ENCODE measurements at regions not wholly inside any gene's neighbourhood (a gene's known extent, or its start where the extent isn't known, plus 50 kb on each side); places are given as distances from the start of the nearest gene placed in this dataset.
"Not testable (repeated sequence)": the region's sequence is repeated elsewhere in the genome, so short reads cannot be mapped to it uniquely, and the experiment has no call there.

DNA sequence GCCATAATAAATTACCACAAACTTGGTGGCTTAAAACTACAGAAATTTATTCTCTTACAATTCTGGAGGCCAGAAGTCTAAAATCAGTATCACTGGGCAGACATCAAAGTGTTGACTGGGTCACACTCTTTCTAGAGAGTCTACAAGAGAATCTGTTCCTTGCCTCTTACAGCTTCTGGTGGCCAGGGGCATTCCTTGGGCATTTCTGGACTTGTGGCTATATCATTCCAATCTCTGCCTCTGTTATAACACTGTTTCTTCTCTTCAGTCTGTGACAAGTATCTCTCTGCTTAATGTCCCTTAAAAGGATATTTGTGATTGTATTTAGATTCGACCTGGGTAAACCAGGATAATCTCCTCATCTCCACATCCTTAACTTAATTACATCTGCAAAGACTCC is 207.3 kb upstream of the DCAF8L1 start:
- DNase-seq, result no peak

DNA sequence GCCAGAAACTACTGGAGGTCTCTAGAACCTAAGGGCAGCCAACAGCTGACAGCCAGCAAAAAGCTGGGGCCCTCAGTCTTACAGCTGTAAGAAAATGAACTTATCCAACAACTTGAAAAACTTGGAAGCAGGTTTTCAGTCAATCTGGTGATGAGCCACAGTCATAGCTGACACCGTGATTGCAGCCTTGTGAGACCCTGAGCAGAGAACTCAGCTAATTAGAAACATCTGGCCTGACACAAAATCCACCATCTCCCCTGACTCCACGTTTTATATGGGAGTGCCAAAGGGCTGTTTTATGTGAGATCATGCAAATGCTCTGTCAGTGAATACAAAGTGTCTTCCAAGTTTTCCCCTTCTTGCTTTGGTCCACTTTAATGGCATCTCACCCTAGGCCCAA is 198.8 kb upstream of the DCAF8L1 start:
- DNase-seq, result no peak

DNA sequence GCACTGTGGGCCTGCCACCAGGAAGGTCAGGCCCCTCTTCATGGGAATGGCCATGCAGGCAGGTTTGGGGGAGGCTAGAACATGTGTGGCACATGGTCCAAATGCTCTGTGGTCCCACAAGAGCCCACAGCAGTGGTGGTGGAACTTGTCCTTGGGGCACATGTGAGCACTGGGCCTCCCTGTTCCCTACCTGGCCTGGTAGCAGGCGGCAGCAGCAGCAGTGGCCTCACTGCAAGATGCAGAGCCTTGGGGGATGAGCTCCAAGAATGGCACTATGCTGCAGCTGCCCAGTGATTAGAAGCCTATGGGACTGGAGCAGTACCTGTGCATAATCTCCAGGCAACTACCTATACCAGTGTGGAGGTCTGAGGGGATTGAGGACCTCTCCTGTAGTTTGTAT is 197.0 kb upstream of the DCAF8L1 start:
- no peak for DNase-seq

DNA sequence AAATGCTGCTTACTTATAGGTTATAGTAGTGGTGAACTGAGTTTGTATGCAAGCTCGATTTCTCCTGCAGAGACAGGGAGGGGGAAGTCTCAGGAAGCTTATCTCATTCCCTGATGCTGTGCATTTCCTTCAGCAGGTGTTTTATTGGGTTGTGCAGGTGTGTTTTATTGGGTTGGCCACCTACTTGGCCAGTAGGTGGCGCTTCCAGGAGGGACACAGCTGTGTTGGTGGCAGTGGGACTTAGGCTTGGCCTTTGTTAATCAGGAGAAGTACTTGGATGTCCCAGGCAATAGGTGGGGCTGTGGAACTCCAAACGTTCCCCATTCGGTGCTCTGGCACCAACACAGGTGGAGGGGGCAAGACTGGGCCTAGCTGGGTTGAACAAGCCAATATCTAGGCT is 196.0 kb upstream of the DCAF8L1 start:
- no peak for DNase-seq

DNA sequence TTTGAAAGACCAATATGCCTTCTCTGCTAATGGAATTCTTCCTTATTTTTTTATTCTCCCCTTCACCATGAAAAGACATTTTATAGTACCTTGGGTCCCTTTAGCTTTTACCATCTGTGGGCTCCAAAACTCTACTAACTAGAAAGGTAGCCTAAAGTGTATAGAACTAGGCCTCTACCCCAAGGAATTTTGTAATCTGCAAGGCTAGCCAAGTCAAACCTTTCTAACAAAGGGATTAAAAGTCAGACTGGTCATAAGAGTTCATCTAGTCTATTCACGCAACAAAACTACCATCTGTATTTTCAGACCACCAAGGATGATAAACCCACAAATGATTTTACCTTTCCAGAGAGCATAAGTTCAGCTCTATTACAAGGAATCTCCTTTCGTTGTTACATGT is 189.5 kb upstream of the DCAF8L1 start:
- DNase-seq, result no peak

DNA sequence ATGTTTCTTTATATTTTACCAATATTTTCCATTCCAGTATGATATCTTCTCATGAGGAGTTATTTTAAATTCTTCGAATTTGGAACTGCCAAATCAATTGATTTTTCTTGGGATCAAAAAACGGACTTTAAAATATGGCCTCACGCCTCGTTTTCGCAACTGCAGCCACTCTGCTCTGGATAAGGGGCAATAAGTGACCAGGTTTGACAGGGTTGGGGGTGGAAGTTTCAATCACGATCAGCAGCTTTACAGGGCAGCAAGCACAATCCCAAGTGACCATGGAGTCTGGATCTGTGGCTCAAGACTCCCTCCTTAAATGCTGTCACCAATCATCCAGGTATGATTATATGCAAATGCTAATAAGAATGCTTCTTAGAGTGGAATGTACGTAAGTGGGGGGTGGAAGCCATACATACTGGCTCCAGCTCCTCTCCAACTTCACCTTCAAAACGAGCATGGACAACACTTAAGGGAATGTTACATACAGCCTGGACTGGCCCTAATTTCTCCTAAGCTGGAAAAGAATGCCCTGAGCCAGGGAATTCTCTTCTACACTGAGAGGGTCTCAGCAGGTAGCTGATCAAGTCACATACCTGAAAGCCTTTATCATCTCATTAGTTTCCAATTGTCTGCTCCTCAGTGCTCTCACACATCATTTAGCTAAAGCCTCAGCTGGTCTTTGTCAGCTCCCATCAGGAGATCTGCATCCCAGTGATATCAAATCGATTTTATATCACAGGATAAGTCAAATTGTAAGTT is 176.9 kb upstream of the DCAF8L1 start:
- no peak for DNase-seq

DNA sequence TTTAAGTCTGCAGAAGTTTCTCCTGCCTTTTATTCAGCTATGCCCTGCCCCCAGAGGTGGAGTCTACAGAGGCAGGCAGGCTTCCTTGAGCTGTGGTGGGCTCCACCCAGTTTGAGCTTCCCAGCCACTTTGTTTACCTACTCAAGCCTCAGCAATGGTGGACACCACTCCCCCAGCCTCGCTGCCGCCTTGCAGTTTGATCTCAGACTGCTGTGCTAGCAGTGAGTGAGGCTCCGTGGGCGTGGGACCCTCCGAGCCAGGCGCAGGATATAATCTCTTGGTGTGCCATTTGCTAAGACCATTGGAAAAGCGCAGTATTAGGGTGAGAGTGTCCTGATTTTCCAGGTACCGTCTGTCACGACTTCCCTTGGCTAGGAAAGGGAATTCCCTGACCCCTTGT is 171.0 kb upstream of the DCAF8L1 start:
- not testable (repeated sequence) for DNase-seq

DNA sequence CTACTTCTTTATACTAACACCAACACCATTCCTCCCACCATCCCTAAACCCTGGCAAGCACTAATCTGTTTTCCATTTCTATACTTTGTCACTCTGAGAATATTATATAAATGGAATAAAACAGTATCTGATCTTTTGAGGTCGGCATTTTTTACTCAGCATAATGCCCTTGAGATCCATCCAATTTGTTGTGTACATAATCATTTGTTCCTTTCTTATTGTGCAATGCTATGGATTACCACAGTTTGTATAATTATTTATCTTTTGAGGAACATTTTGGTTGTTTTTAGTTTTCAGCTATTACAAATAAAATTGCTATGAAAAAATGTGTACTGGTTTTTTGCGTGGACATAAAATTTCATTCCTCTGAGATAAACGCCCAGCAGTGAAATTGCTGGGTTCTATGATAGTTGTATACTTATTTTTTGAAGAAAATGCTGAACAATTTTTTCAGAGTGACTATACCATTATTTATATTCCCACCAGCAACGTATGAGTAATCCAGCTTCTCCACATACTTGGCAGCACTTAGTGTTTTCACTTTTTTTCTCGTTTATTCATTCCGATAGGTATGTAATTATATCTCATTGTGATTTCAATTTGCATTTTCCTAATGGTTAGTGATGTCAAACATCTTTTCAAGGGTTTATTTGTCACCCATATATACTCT is 154.3 kb upstream of the DCAF8L1 start:
- no peak for DNase-seq

DNA sequence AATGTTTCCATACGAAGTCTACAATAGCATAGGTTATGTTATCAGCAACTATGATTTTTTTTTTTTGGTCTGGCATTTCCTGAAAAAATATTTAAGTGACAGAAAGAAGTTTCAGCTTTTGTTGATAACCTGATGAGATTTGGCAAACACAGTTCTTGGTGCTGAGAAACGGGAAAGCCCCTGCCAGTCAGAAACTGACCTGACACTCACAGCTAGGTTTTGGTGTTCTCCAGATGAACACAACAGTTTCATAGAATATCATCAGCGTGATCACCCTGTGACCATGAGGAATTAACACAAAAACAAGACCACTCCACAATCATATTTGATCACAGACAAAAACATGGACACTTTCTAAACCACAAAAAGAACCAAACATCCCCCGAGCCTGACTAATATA is 152.5 kb upstream of the DCAF8L1 start:
- no peak for DNase-seq

DNA sequence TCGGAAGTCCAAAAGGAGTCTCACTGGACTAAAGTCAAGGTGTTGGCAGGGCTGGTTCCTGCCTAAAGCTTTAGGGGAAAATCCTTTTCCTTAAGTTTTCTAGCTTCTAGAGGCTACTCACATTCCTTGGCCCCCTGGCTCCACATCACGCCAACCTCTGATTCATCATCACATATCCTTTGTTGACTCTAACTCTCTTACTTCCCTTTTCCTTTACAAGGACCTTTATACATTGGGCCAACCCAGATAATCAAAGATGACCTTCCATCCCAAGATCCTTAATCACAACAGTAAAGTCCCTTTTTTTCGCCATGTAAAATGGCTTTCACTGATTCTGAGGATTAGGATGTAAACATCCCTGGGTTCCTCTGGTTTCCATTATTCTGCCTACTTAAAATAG is 146.4 kb upstream of the DCAF8L1 start:
- no peak for DNase-seq

DNA sequence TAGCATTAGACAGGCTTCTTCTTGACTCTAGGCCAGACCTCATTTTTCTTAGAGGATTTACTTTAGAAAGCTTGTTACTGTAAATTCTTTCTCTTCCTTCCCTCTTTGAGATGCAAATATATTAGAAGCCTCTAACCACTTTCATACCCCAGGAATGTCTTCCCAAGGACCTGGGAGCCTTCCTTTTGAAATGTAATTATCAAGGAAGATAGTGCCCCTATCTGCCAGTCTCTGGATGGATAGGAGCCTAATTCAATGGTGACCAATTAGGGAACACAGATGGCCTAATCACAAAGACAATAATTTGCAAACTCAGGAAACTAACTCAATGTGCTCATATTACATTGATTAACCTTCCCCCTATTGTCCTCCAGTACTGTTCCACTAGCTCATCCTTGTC is 145.6 kb upstream of the DCAF8L1 start:
- DNase-seq, result no peak

DNA sequence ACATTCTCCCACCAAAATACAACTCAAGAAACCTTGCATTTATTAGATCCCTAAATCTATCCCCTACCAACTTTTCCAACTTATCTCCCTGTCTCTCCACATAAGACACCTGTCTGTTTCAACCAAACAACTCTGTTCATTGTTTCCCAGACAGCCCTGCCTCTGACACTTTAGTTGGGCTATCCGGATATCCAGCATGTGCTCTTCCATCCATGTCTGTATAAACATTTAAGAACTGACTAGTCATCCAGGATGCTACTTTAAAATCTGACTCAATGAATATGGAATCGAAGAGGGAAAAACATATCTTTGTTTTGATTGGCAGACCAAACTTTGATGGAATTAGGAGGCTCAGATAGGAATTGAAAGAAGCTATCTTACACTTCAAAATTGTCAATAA is 143.2 kb upstream of the DCAF8L1 start:
- DNase-seq, result no peak

DNA sequence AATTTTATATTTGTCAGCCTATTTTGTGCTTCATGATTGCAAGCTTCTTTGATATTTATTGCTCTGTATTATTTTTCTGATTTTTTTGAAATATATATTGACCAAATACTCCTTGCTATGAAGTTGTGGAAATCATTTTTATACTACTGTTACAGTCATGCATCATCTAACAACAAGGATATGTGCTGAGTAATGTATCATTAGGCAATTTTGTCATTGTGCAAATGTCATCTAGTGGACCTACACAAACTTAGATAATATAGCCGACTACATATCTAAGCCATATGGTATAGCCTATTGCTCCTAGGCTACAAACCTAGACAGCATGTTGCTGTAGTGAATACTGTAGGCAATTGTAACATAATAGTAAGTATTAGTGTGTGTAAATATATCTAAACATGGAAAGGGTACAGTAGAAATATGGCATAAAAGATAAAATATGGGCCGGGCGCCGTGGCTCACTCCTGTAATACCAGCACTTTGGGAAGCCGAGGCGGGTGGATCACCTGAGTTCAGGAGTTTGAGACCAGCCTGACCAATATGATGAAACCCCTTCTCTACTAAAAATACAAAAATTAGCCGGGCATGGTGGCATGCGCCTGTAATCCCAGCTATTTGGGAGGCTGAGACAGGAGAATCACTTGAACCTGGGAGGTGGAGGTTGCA is 139.5 kb upstream of the DCAF8L1 start:
- not testable (repeated sequence) for DNase-seq

DNA sequence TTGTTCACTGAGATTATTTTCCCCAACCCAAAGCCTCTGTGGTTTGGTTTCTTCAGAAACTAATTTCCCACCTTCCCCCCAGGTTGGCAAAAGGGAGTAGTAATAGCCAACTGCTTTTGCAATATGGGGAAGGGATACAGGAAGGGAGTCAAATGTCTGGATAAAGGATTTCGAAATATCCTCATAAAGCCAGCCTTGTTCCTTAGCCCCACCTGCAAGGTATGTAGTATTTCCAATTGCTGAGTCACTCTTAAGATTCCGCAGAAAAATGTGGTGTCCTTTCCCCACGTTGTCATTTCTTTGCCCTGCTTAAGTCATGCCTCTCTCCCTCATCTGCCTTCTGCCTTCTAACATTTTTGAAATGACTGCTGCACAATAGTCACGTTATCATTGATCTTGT is 138.8 kb upstream of the DCAF8L1 start:
- DNase-seq, result no peak

DNA sequence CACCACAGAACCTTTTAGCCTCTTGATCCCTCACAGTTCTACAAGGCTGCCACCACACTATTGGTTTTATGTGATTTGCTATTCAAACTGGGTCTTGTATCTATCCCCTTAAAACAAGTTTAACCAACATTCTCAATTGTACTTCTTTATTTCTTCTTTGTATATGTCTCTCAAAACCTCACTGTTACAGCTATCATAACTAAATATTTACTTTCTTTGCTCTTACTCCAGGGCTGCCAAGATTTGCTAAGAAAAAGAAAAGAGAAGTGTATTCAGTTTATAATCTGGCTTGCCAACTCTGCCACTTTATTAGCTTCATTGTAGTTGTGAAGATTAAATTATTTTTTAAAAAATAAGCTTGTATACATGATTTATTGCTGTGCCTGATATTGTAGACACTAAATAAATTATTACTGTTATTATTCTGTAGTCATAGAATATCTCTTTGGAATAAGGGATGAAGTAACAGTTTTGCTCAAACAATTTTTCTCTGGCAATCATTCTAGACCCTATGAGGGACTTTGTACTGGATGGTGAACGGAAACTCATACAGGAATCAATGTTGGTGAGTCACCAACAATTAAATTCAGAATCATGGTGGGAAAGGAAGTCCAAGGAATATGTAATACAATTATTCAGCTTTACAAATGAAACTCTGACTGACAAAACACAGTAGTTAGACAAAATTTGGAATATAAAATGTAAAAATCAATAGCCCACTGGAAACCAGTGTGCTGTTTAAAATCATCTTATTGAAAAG is 127.1 kb upstream of the DCAF8L1 start:
- no peak for DNase-seq

DNA sequence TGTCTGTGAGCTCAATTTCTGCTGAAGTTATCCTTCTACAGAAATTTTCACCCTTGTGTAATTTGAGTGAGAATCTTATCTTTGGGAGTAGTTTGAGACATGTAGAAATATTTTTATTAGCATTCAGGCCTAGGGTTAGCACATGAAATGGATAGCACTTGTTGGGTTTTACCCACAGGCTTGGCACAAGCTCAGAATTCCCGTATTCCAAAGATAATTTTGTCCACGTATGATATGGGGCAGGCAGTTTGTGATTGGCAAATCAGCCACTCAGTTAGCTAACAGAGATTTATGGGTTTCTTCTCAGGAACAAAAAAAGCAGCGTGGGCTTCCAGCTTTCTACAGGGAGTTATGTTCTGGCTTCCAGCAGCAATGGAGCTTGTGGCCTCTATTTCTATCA is 117.9 kb upstream of the DCAF8L1 start:
- no peak for DNase-seq

DNA sequence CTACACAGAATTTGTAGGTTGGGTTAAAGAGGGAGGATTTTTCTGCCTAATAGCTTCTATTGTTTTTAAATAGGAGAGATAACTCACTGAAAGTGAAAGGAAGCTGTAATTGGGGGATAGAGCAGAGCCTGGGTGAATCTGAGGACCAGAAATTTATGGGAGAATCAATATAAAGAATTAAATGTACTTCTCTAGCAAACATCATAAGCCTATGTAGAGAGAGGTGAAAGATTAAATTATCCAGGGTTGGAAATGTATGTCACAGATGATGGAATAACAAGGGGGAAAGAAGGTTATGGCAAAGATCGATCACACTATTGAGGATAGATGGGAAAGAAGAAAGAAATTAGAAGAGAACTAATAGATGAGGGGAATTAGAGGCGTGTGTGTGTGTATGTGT is 104.4 kb upstream of the DCAF8L1 start:
- no peak for DNase-seq

DNA sequence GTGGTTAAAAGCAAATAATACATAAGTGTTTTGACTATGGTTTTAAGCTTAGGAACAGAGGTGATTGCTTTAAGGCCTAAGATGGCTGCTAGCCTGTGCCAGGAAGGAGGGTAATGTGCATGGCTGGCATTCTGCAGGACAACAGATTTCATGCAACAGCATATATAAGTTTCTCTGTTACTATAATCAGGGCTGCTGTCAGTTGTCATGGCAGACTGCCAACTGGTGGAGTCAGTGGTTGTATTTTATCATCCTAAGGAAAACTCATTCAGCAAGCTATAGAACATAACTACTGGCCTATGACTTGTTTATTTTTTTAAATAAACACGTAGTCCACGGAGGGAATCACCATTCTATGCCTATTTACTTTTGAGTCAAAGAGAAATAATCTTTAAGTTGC is 77.7 kb upstream of the DCAF8L1 start:
- DNase-seq, result no peak

DNA sequence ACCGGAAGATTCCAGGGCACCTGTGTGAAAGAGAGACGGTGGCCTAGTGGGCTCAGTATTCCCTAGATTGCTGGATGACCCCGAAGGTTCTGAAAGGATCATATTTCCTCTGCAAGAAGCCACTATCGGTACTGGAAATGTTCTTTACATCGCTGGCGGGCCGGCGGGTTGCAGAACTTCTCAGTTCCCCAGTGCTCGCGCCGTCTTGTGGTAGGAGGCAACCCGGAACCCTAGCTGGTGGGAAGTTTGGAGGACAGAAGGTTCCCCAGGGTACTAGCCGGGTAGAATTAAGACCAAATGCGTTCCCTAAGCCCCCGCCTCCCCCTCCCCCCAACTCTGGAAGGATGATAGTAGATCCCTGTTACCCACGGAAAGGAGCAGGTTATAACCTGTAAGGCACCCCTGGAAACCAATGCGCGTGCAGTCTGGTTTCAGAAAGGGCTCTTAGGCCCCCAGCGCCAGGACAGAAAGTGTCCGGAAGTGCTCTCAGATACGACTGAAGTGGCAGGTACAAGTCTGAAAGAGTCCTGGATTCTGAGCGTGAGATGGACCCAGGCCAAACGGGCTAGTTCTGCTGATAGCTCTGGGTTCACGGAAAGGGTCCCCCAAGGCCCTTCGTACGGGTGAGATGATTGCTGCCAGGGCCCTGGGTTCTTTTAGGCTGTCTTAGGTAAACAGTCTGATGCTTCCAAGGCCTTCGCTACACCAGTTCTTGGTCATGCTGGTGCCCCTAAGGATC is 61.7 kb upstream of the DCAF8L1 start:
- no peak for DNase-seq

DNA sequence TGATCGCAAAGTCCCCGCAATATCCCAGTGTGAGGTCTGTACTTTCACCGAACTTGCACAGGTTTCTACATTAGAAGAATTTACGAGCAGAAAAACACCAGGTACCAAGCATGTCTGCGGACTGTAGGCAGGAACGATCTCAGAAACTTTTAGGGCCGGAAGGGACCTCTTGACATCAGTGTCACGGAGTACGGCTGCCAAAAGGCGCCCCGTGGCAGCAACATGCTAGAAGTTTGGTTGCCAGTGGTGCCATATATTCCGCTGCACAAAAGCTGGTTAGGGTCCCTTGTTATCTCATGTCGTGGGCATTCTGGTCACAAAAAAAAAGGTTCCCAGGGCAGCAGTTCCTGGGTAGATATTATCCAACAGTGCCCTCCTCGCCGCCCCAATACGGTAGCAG is 61.0 kb upstream of the DCAF8L1 start:
- DNase-seq, result no peak

DNA sequence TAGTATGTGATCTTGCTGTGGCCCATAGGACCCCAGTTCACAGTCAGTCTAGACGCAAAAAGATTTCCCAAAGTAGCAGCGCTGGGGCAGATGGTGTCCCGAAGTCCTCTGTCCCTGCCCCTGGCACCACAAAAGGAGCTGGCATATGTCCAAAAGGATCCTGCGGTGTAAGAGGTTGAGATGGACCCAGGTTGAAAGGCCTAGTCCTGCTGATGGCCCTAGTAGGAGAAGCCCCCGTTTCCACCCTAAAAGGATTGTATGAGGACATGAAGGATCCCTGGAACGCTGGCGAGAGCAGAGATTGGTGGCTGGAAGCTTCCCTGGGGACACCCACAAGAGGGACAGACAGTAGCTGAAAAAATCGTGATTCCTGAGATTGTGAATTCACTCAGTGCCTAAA is 58.0 kb upstream of the DCAF8L1 start:
- DNase-seq, result no peak

Data from NCI-H774 (cell line).